ENCODE measurements at regions not wholly inside any gene's neighbourhood (a gene's known extent, or its start where the extent isn't known, plus 50 kb on each side); places are given as distances from the start of the nearest gene placed in this dataset.
"Not testable (repeated sequence)": the region's sequence is repeated elsewhere in the genome, so short reads cannot be mapped to it uniquely, and the experiment has no call there.

- DNase-seq (ENCODE audit: low read depth, low spot score), result no peak
- in situ Hi-C loops (cut with HindIII; ENCODE audit: low sequenced_read_pairs), result no loop called here
- no peak overlapping the region for H3K4me3 ChIP-seq (ENCODE audit: low read depth, low read length)
Measured at GRCh38 chrX:114050075-114050796, 533.6 kb upstream of the HTR2C start.

DNA sequence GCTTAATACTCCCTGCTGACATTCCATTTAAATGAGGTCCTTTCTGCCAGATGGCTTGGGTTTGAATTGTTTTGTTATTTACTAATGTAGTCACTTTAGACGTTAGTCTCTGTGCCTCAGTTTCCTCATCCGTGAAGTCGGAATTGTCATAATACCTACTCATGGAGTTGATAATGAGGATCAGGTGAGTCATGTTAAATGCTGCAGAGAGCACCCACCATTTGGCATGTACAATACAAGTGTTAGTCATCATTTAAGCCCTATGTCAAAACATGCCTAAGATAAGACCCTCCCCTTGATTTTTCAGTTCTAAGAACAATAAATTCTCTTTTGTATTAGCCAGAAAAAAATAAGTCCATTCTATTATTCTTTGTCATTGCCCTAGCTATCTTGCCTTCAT lies 534.8 kb upstream of the HTR2C start:
- in situ Hi-C loops (cut with HindIII; ENCODE audit: low sequenced_read_pairs), result no loop called here
- TF ChIP-seq CTCF (IDR thresholded peaks at IDR 0.05; ENCODE audit: low read depth, low read length), result no peak
- DNase-seq (ENCODE audit: low read depth, low spot score), result no peak
- H3K4me3 ChIP-seq (ENCODE audit: low read depth, low read length), result no peak overlapping the region

More at GRCh38 chrX:114050075-114050796, 533.6 kb upstream of the HTR2C start:
- no peak for TF ChIP-seq CTCF (IDR thresholded peaks at IDR 0.05; ENCODE audit: low read depth, low read length)

- in situ Hi-C loops (cut with HindIII; ENCODE audit: low sequenced_read_pairs), result no loop called here
- no peak for DNase-seq (ENCODE audit: low read depth, low spot score)
- H3K4me3 ChIP-seq (ENCODE audit: low read depth, low read length), result no peak overlapping the region
- TF ChIP-seq CTCF (IDR thresholded peaks at IDR 0.05; ENCODE audit: low read depth, low read length), result no peak
Measured at GRCh38 chrX:114047558-114047957, 536.3 kb upstream of the HTR2C start.

DNA sequence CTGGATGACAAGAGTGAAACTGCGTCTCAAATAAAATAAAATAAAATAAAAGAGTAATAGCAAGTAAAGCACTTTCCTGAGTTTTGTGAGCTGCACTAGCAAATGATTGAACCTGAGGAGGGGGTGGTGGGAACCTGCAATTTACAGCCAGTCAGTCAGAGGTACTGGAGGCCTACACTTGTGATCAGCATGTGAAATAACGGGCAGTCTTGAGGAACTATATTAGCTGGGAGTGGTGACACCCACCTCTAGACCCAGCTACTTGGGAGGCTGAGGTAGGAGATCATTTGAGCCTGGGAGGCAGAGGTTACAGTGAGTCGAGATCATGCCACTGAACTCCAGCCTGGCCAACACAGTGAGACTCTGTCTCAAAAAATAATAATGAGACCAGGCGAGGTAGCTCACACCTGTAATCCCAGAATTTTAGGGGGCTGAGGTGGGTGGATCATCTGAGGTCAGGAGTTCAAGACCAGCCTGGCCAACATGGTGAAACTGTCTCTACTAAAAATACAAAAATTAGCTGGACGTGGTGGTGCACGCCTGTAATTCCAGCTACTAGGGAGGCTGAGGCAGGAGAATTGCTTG lies 537.1 kb upstream of the HTR2C start:
- in situ Hi-C loops (cut with HindIII; ENCODE audit: low sequenced_read_pairs), result no loop called here
- no peak for DNase-seq (ENCODE audit: low read depth, low spot score)
- no peak for TF ChIP-seq CTCF (IDR thresholded peaks at IDR 0.05; ENCODE audit: low read depth, low read length)
- H3K4me3 ChIP-seq (ENCODE audit: low read depth, low read length), result no peak overlapping the region

- DNase-seq (ENCODE audit: low read depth, low spot score); H3K4me3 ChIP-seq (ENCODE audit: low read depth, low read length); in situ Hi-C loops (cut with HindIII; ENCODE audit: low sequenced_read_pairs): not testable (repeated sequence)
Measured at GRCh38 chrX:114041470-114041869, 542.4 kb upstream of the HTR2C start.

GRCh38 chrX:114040661-114041269 lies 543.1 kb upstream of the HTR2C start:
- DNase-seq (ENCODE audit: low read depth, low spot score); in situ Hi-C loops (cut with HindIII; ENCODE audit: low sequenced_read_pairs); H3K4me3 ChIP-seq (ENCODE audit: low read depth, low read length): not testable (repeated sequence)

DNA sequence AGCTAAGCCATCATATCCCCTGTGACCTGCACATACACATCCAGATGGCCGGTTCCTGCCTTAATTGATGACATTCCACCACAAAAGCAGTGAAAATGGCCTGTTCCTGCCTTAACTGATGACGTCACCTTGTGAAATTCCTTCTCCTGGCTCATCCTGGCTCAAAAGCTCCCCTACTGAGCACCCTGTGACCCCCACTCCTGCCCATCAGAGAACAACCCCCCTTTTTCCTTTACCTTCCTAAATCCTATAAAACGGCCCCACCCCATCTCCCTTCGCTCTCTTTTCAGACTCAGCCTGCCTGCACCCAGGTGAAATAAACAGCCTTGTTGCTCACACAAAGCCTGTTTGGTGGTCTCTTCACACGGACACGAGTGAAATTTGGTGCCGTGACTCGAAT lies 543.8 kb upstream of the HTR2C start:
- in situ Hi-C loops (cut with HindIII; ENCODE audit: low sequenced_read_pairs); DNase-seq (ENCODE audit: low read depth, low spot score); H3K4me3 ChIP-seq (ENCODE audit: low read depth, low read length): not testable (repeated sequence)

DNA sequence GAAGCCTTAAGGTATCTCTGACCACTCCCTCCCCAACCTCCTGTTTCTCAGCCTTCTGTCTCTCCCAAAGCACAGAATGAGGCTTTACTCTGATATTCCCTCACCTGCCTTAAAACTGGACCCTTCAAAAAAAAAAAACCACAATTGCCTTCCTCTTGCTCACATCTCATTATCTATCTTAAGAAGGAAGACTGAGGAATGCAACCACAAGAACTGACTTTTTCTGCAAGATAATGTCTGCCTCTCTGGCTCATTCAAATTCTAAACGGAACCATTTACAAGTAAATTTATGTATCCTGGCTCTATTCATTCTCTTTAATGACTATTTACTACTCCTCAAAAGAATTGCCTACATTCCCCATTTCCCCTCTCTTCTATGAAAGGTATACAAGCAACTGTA lies 545.5 kb upstream of the HTR2C start:
- TF ChIP-seq CTCF (IDR thresholded peaks at IDR 0.05; ENCODE audit: low read depth, low read length), result no peak
- in situ Hi-C loops (cut with HindIII; ENCODE audit: low sequenced_read_pairs), result no loop called here

More for the DNA sequence above, 545.5 kb upstream of the HTR2C start:
- H3K4me3 ChIP-seq (ENCODE audit: low read depth, low read length), result no peak overlapping the region
- DNase-seq (ENCODE audit: low read depth, low spot score), result no peak
